Heart right ventricle (tissue), 16 donors: ENCODE measurements at regions not wholly inside any gene's neighbourhood (a gene's known extent, or its start where the extent isn't known, plus 50 kb on each side); places are given as distances from the start of the nearest gene placed in this dataset.

Source experiments
- ATAC-seq, 8 donors: fragments of 200-7000 bp; cut with Tn5 transposase; one replicate each; pipeline ENCODE4 v1.9.1; 2020; ENCODE audit warnings: mild to moderate bottlenecking in 8 of 8, moderate library complexity in 8 of 8, moderate number of reproducible peaks in 1 of 8
- DNase-seq, 2 donors: peaks; one replicate each; pipeline ENCODE4 v3.0.0-alpha.2; 2020
- H3K27ac ChIP-seq, 10 donors: fragments of 200-600 bp; sonication (generic) in 2 of 10; one replicate each; pipeline versions ENCODE4 v1.5.0 to v1.8.0; 2020 to 2022; ENCODE audit warnings: mild to moderate bottlenecking in 3 of 10
- H3K27me3 ChIP-seq, 7 donors: fragments of 200-600 bp; one replicate each; pipeline ENCODE4 v1.8.0; 2021 to 2022; ENCODE audit warnings: mild to moderate bottlenecking in 2 of 7
- H3K36me3 ChIP-seq, 9 donors: fragments of 200-600 bp; sonication (generic) in 1 of 9; one replicate each; pipeline versions ENCODE4 v1.5.0 to v1.8.0; 2020 to 2022; ENCODE audit warnings: mild to moderate bottlenecking in 2 of 9
- H3K4me1 ChIP-seq, 9 donors: fragments of 200-600 bp; sonication (generic) in 1 of 9; one replicate each; pipeline versions ENCODE4 v1.5.0 to v1.8.0; 2020 to 2022; ENCODE audit warnings: mild to moderate bottlenecking in 4 of 9
- H3K4me3 ChIP-seq, 10 donors: fragments of 200-600 bp; sonication (generic) in 2 of 10; one replicate each; pipeline versions ENCODE4 v1.5.0 to v1.8.0; 2020 to 2022; ENCODE audit warnings: mild to moderate bottlenecking in 7 of 10, moderate library complexity in 2 of 10
- H3K9me3 ChIP-seq, 11 donors: fragments of 200-600 bp in 10 of 11; sonication (generic) in 2 of 11; one replicate each; pipeline versions ENCODE4 v1.5.0 to v1.8.0; 2013 to 2022; ENCODE audit warnings: mild to moderate bottlenecking in 2 of 11, control low read depth in 1 of 11, moderate library complexity in 1 of 11
- CTCF ChIP-seq, 9 donors: fragments of 200-600 bp; sonication (generic) in 2 of 9; IDR thresholded peaks; one replicate each; pipeline versions ENCODE4 v1.5.0 to v1.8.0; 2021 to 2022; ENCODE audit warnings: antibody characterized with exemption in 9 of 9, mild to moderate bottlenecking in 5 of 9, moderate library complexity in 1 of 9
- WGBS, 2 donors: extraction: QIAGEN DNeasy Blood & Tissue Kit; methylation state at CpG; one replicate each; pipeline ENCODE4 v1.1.7; 2013; ENCODE audit warnings: inconsistent platforms in 1 of 2; 5-methylcytosine and 5-hydroxymethylcytosine counted together
- intact Hi-C, 10 donors: fragments of 100-400 bp; cut with DNase I; formaldehyde crosslinking; loops; one replicate each; pipeline versions ENCODE4 v1.11.1 to v1.14.2; 2022
- donor health status: Arrhythmogenic right ventricular cardiomyopathy.
- donor health status: ischemic (EF 13 %, LVEDD 7.1; RV severe dilation, severe dysfunction).
- donor health status: healthy with polysubstance abuse.
- donor health status: DM: no; HTN: yes; CAD: no.
- donor health status: DM: no; HTN: no; CAD: no.
- donor health status: ischemic (EF 25% LVEDD 6.9; RV normal size, moderate dysfunction).
- donor health status: ischemic (EF 25% LVEDD 5.7; RV mildly dilated, moderate dysfunction).
- donor health status: healthy.
- donor health status: DM: yes; HTN: yes; CAD: no.
- donor health status: Ischemic cardiomyopathy.
- donor health status: ischemic (EF 35%, LVEDD 5.7; RV mildly dilated, moderate dysfunction).
- donor health status: nonischemic (EF 11% LVEDD 7.7; RV severe dilation, severe dysfunction).
- donor health status: DM: yes; HTN: yes; CAD: no.
- donor health status: PGD.
- donor health status: ischemic (EF 29% LVEDD 5.4; RV normal size, mild dysfunction).
- donor health status: nonischemic (EF 23%, LVEDD 6.1; RV moderate dilation, normal function).

- Histone ChIP-seq H3K4me3 (peak overlapping the region in 6 of 10 donors; percentile 1 to 20 (median 11)), H3K27me3 (no peaks in the 10 kb centered on the region), H3K27ac (peak overlapping the region in 6 of 10 donors; percentile 12 to 91 (median 46)), H3K4me1 (peaks cover 0 to 87% (median 21%) of the 10 kb centered on the region in 9 donors), H3K36me3 (no peaks in the 10 kb centered on the region), H3K9me3 (no peaks in the 10 kb centered on the region)
- DNase-seq (no peak), ATAC-seq (no peak)
- TF ChIP-seq CTCF (IDR thresholded peaks at IDR 0.05) = no peak
- WGBS, 2 donors = 38 to 55% methylated on average over 2 of the region's 2 CpGs
- intact Hi-C loops = loop anchor here in 2 of 10 donors (5.0 to 10.0 kb wide), 2 partner anchors 68 to 71 kb away; partner anchors contain the start of gene MBNL1 (in 2 of the 2)
Measured at GRCh38 chr3:152196782-152197181, 71.9 kb upstream of the MBNL1 start.

GRCh38 chr3:152197451-152197850 lies 71.3 kb upstream of the MBNL1 start:
- peaks cover 0 to 87% (median 24%) of the 10 kb centered on the region in 9 donors for H3K4me1 ChIP-seq
- no peaks in the 10 kb centered on the region for H3K27me3 ChIP-seq
- TF ChIP-seq CTCF (IDR thresholded peaks at IDR 0.05) = no peak
- WGBS, 2 donors = 39 to 58% methylated on average over 3 of the region's 3 CpGs
- peak overlapping the region in 6 of 10 donors; percentile 28 to 91 (median 46) for H3K27ac ChIP-seq
- peak overlapping the region in 5 of 10 donors; percentile 4 to 20 (median 16) for H3K4me3 ChIP-seq
- no peaks in the 10 kb centered on the region for H3K9me3 ChIP-seq
- intact Hi-C loops = loop anchor here in 2 of 10 donors (5.0 to 10.0 kb wide), 2 partner anchors 67 to 70 kb away; partner anchors contain the start of gene MBNL1 (in 2 of the 2)
- no peaks in the 10 kb centered on the region for H3K36me3 ChIP-seq
- DNase-seq (no peak), ATAC-seq (peak in 5 of 8 donors; percentile 22 to 49 (median 32))

GRCh38 chr3:152197937-152198336 lies 70.8 kb upstream of the MBNL1 start:
- no peak for DNase-seq
- peaks cover 0 to 87% (median 24%) of the 10 kb centered on the region in 9 donors for H3K4me1 ChIP-seq
- intact Hi-C loops = loop anchor here in 2 of 10 donors (5.0 to 10.0 kb wide), 2 partner anchors 67 to 69 kb away; partner anchors contain the start of gene MBNL1 (in 2 of the 2)

GRCh38 chr3:152198665-152199064 lies 70.1 kb upstream of the MBNL1 start:
- 77 to 94% methylated on average over 1 of the region's 1 CpG for WGBS, 2 donors
- no peak for ATAC-seq
- no peak for DNase-seq
- peak overlapping the region in 1 of 10 donors; percentile 37 for H3K4me3 ChIP-seq
- H3K9me3 ChIP-seq = no peaks in the 10 kb centered on the region
- peak overlapping the region in 4 of 10 donors; percentile 40 to 91 (median 75) for H3K27ac ChIP-seq
- no peaks in the 10 kb centered on the region for H3K36me3 ChIP-seq
- no peaks in the 10 kb centered on the region for H3K27me3 ChIP-seq
- intact Hi-C loops = loop anchor here in 2 of 10 donors (5.0 to 10.0 kb wide), 2 partner anchors 66 to 69 kb away; partner anchors contain the start of gene MBNL1 (in 2 of the 2)
- H3K4me1 ChIP-seq = peaks cover 0 to 88% (median 27%) of the 10 kb centered on the region in 9 donors
- TF ChIP-seq CTCF (IDR thresholded peaks at IDR 0.05) = no peak

More at GRCh38 chr3:152197937-152198336, 70.8 kb upstream of the MBNL1 start:
- no peaks in the 10 kb centered on the region for H3K36me3 ChIP-seq
- no peak for TF ChIP-seq CTCF (IDR thresholded peaks at IDR 0.05)
- no peak overlapping the region for H3K4me3 ChIP-seq
- H3K27ac ChIP-seq = peak overlapping the region in 6 of 10 donors; percentile 28 to 91 (median 46)
- 73 to 84% methylated on average over 3 of the region's 3 CpGs for WGBS, 2 donors
- H3K9me3 ChIP-seq = no peaks in the 10 kb centered on the region
- H3K27me3 ChIP-seq = no peaks in the 10 kb centered on the region
- no peak for ATAC-seq
